ENCODE measurements at regions not wholly inside any gene's neighbourhood (a gene's known extent, or its start where the extent isn't known, plus 50 kb on each side); places are given as distances from the start of the nearest gene placed in this dataset.

DNA sequence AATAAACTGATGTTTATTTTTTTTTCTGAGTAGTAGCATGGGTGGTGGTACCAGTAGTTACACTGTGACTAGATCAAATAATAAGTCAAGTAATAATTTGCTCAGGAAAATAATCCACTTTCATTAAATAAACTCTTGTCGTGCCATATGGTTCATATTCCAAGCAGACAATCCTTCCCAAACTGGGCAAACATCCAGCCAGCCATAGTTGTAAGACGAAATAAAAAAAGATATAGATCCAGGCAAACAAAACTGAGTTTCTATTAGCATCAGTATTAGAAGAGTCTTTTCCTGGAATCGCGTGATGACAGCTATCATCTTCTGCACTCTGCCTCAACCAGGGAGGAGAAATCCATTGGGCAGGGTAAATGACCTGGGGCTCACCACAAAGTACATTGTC is 508.4 kb upstream of the GOT2 start:
- no peak for TF ChIP-seq POLR2A (IDR thresholded peaks at IDR 0.05)
- TF ChIP-seq, protein P1, sequence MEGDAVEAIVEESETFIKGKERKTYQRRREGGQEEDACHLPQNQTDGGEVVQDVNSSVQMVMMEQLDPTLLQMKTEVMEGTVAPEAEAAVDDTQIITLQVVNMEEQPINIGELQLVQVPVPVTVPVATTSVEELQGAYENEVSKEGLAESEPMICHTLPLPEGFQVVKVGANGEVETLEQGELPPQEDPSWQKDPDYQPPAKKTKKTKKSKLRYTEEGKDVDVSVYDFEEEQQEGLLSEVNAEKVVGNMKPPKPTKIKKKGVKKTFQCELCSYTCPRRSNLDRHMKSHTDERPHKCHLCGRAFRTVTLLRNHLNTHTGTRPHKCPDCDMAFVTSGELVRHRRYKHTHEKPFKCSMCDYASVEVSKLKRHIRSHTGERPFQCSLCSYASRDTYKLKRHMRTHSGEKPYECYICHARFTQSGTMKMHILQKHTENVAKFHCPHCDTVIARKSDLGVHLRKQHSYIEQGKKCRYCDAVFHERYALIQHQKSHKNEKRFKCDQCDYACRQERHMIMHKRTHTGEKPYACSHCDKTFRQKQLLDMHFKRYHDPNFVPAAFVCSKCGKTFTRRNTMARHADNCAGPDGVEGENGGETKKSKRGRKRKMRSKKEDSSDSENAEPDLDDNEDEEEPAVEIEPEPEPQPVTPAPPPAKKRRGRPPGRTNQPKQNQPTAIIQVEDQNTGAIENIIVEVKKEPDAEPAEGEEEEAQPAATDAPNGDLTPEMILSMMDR (IDR thresholded peaks at IDR 0.05): no peak
- DNase-seq: no peak
- WGBS, 2 donors: 72 to 73% methylated on average over 4 of the region's 4 CpGs

DNA sequence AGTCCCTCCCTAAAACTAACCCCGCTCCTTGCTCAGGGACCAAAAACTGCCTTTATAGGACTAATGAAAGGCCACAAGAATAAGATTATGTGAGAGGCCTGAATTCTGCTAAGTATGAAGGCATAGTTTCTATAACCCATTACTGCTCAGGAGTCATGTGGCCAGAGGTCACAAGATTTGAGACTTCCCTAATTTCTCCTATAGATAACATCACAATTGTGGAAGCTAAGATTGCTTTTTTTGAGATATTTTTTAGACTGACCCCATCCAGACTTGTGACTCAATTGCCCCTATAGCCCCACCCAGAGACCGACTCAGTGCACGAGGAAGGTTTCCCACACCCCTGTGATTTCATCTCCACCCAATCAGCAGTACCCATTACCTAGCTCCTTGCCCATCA is 504.1 kb upstream of the GOT2 start:
- H3K27me3 ChIP-seq: no peaks in the 10 kb centered on the region
- TF ChIP-seq, protein P1 (IDR thresholded peaks at IDR 0.05): no peak
- no peak for TF ChIP-seq POLR2A (IDR thresholded peaks at IDR 0.05)
- DNase-seq: no peak
- no peak overlapping the region for H3K4me3 ChIP-seq
- WGBS, 2 donors: 72 to 96% methylated on average over 3 of the region's 3 CpGs
- no peak overlapping the region for H3K27ac ChIP-seq
- no peaks in the 10 kb centered on the region for H3K9me3 ChIP-seq
- intact Hi-C loops (cut with DNase I; ENCODE audit: low total_unique reads): no loop called here
- no peaks in the 10 kb centered on the region for H3K36me3 ChIP-seq (ENCODE audit: low read depth, missing control alignments)
- H3K4me1 ChIP-seq: no peaks in the 10 kb centered on the region

More for the DNA sequence above, 508.4 kb upstream of the GOT2 start:
- Histone ChIP-seq H3K4me3 (no peak overlapping the region), H3K27ac (no peak overlapping the region), H3K27me3 (no peaks in the 10 kb centered on the region), H3K4me1 (no peaks in the 10 kb centered on the region), H3K9me3 (no peaks in the 10 kb centered on the region), H3K36me3 (ENCODE audit: low read depth, missing control alignments) (no peaks in the 10 kb centered on the region)
- intact Hi-C loops (cut with DNase I; ENCODE audit: low total_unique reads): no loop called here

DNA sequence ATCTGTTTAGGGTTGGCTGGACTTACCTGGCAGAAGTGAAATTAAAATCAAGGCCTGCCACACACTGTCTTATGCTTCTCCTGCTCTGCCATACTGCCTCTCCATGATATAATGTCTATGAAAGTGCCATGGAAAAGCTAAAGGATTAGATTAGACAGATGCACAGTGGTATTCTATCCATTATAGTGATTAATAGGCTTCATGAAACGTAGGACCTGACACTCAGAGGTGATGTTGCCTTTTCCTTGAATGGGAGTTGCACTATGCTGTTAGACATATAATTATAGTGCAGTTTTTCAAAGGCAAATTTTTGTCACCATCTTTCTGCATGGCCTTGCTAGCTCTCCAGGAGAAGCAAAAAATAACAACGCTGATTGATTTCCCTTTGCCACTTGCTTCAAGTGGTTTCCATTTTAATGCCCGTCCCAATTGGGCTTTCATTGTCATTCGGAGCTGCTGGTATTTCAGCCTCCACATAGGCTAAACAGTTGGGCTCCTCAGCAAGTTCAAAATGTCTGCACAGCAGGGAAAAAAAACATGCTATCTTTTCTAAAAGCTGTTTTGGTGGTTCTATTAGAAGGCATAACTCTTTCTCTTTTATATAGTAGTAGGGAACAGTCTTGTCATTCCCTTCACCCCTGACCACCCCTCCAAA is 502.8 kb upstream of the GOT2 start:
- H3K36me3 ChIP-seq (ENCODE audit: low read depth, missing control alignments): no peaks in the 10 kb centered on the region
- TF ChIP-seq, protein P1 (IDR thresholded peaks at IDR 0.05): no peak
- no peak for TF ChIP-seq POLR2A (IDR thresholded peaks at IDR 0.05)
- H3K9me3 ChIP-seq: no peaks in the 10 kb centered on the region
- no peaks in the 10 kb centered on the region for H3K27me3 ChIP-seq
- intact Hi-C loops (cut with DNase I; ENCODE audit: low total_unique reads): no loop called here
- DNase-seq: no peak
- H3K27ac ChIP-seq: no peak overlapping the region
- 80% methylated on average over 4 of the region's 4 CpGs for WGBS, 2 donors
- no peak overlapping the region for H3K4me3 ChIP-seq
- H3K4me1 ChIP-seq: no peaks in the 10 kb centered on the region

DNA sequence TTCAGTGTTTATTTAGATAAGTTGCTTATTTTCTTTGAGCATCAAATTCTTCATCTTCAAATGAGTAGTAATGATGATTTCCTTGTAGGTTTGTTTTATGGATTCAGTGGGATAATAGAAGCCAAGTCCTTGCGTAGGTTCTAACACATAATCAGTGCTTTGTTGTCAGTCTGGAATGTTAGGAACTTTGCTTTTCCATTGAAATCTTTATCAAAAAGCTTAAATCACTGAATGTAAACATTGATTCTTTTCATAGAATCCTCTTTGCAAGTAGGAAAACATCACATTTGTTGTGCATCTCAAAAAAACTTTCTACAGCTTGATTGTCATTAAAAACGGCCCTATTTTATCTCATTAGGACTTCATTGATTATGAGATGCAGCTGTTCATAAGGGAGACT is 490.3 kb upstream of the GOT2 start:
- 47 to 49% methylated on average over 2 of the region's 2 CpGs for WGBS, 2 donors
- Histone ChIP-seq H3K4me3 (no peak overlapping the region), H3K27me3 (no peaks in the 10 kb centered on the region), H3K36me3 (ENCODE audit: low read depth, missing control alignments) (no peaks in the 10 kb centered on the region), H3K27ac (no peak overlapping the region), H3K9me3 (no peaks in the 10 kb centered on the region), H3K4me1 (no peaks in the 10 kb centered on the region)
- intact Hi-C loops (cut with DNase I; ENCODE audit: low total_unique reads): no loop called here
- no peak for DNase-seq
- TF ChIP-seq POLR2A (IDR thresholded peaks at IDR 0.05): no peak
- TF ChIP-seq, protein P1 (IDR thresholded peaks at IDR 0.05): no peak

DNA sequence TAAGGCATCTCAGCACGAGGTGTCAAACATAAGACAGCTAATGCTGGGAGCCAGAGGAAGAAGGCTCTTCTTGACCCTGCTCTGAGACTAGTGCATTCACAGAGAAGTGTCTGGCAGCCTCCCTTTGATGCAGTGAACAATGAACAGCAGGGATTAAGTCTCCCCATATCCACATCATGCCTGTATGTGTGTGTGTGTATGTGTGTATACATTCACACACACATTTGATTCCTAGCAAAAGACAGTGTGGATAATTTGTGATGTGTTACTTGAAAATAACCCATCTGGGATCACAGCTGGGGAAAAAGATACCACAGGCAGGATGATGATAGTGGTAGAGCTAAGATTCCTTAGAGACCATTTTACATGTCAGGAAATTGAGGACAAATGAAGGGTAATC is 485.9 kb upstream of the GOT2 start:
- WGBS, 2 donors: 70 to 72% methylated on average over 1 of the region's 1 CpG
- no peak for TF ChIP-seq POLR2A (IDR thresholded peaks at IDR 0.05)
- TF ChIP-seq, protein P1 (IDR thresholded peaks at IDR 0.05): no peak
- intact Hi-C loops (cut with DNase I; ENCODE audit: low total_unique reads): no loop called here
- Histone ChIP-seq H3K36me3 (ENCODE audit: low read depth, missing control alignments) (no peaks in the 10 kb centered on the region), H3K27me3 (no peaks in the 10 kb centered on the region), H3K9me3 (no peaks in the 10 kb centered on the region), H3K4me3 (no peak overlapping the region), H3K27ac (no peak overlapping the region), H3K4me1 (no peaks in the 10 kb centered on the region)
- no peak for DNase-seq

Measured in testis (tissue), 2 donors.